HCT116 (cell line): ENCODE measurements at regions not wholly inside any gene's neighbourhood (a gene's known extent, or its start where the extent isn't known, plus 50 kb on each side); places are given as distances from the start of the nearest gene placed in this dataset.

Source experiments
- ATAC-seq: fragments of 200-7000 bp; cut with Tn5 transposase; 2 replicates; pipeline ENCODE4 v1.9.1; 2020; ENCODE audit warnings: mild to moderate bottlenecking, moderate library complexity
- BruUV-seq: library from RNA; stranded (reverse); fragments of 400-500 nt; replicated peaks from 2 replicates; lab custom pipeline; 2021; lab: Mats Ljungman, UMichigan
- CTCF ChIA-PET: fragments of 300-600 bp; sonication (Branson Sonifier 250); formaldehyde crosslinking; loops from one replicate; lab custom pipeline; 2021; ENCODE audit warnings: antibody characterized with exemption; lab: Charles Lee
- POLR2A ChIA-PET: fragments of 300-600, 350-600 bp; sonication (Branson Sonifier 250); formaldehyde crosslinking; loops from one replicate; lab custom pipeline; 2021; ENCODE audit warnings: antibody characterized with exemption; lab: Charles Lee
- RAD21 ChIA-PET, 2 experiments: fragments of 300-600 bp; sonication (Branson Sonifier 250); formaldehyde crosslinking; loops; one replicate each; lab custom pipeline; 2023; ENCODE audit warnings: low total read pairs in 2 of 2; ENCODE audit not compliant: uncharacterized antibody in 2 of 2, unreplicated experiment in 2 of 2, low non-redundant PET in 1 of 2; lab: Charles Lee
- DNase-seq: peaks from one replicate; pipeline ENCODE4 v3.0.0-alpha.2; 2010; ENCODE audit warnings: low read depth, low spot score
- H2AFZ ChIP-seq: fragments of 200-600 bp; shearing (Covaris generic), sonication (generic); 2 replicates; pipeline ENCODE4 v1.6.1; 2017; ENCODE audit warnings: low read depth, mixed run types, mixed read lengths, antibody characterized with exemption, low read length; ENCODE audit not compliant: poor library complexity, severe bottlenecking
- H3K27ac ChIP-seq: 2 replicates; pipeline ENCODE4 v1.5.1; 2012; ENCODE audit warnings: low read depth, low read length
- H3K27me3 ChIP-seq: fragments of 200-600 bp; sonication (generic); 2 replicates; pipeline ENCODE4 v1.6.1; 2016; ENCODE audit warnings: mixed run types, low read length, mixed read lengths; ENCODE audit not compliant: insufficient read depth
- H3K36me3 ChIP-seq, 2 experiments: fragments of 200-500 bp in 1 of 2; fragments of 200-600 bp in 1 of 2; sonication (Bioruptor generic) in 1 of 2; sonication (generic) in 1 of 2; 2 replicates each; pipeline versions ENCODE4 v1.5.1 to v1.6.1; 2014 to 2016; ENCODE audit warnings: low read length in 2 of 2, inconsistent platforms in 1 of 2, mixed read lengths in 1 of 2, mixed run types in 1 of 2; ENCODE audit not compliant: insufficient read depth in 2 of 2, control insufficient read depth in 1 of 2
- H3K4me1 ChIP-seq, 2 experiments: fragments of 200-600 bp in 1 of 2; sonication (generic) in 1 of 2; 2 replicates each; pipeline versions ENCODE4 v1.5.1 to v1.6.1; 2012 to 2017; ENCODE audit warnings: low read length in 2 of 2, inconsistent platforms in 1 of 2, mild to moderate bottlenecking in 1 of 2, mixed read lengths in 1 of 2, mixed run types in 1 of 2, moderate library complexity in 1 of 2; ENCODE audit not compliant: insufficient read depth in 2 of 2, control insufficient read depth in 1 of 2
- H3K4me2 ChIP-seq: fragments of 200-600 bp; sonication (generic); 2 replicates; pipeline ENCODE4 v1.6.1; 2017; ENCODE audit warnings: mixed run types, low read length, mixed read lengths
- H3K4me3 ChIP-seq, 2 experiments: fragments of 200-600 bp in 1 of 2; sonication (generic) in 1 of 2; replicated peaks in 1 of 2; 2 replicates each; pipeline ENCODE4 v1.5.1; 2011 to 2016; ENCODE audit warnings: low read length in 2 of 2, control low read depth in 1 of 2, low read depth in 1 of 2, mild to moderate bottlenecking in 1 of 2, mixed read lengths in 1 of 2, mixed run types in 1 of 2
- H3K79me2 ChIP-seq: fragments of 200-600 bp; sonication (generic); 2 replicates; pipeline ENCODE4 v1.6.1; 2017; ENCODE audit warnings: mild to moderate bottlenecking, mixed run types, low read length, moderate library complexity, mixed read lengths; ENCODE audit not compliant: insufficient read depth
- H3K9ac ChIP-seq: fragments of 200-600 bp; sonication (generic); 2 replicates; pipeline ENCODE4 v1.6.1; 2016; ENCODE audit warnings: low read length, mixed read lengths
- H3K9me2 ChIP-seq: fragments of 200-600 bp; sonication (generic), shearing (Covaris generic); 2 replicates; pipeline ENCODE4 v1.6.1; 2017; ENCODE audit warnings: mixed run types, mild to moderate bottlenecking, moderate library complexity; ENCODE audit not compliant: insufficient read depth
- H3K9me3 ChIP-seq, 2 experiments: fragments of 200-500 bp in 1 of 2; fragments of 200-600 bp in 1 of 2; sonication (Bioruptor generic) in 1 of 2; sonication (generic) in 1 of 2; 2 replicates each; pipeline ENCODE4 v1.6.1; 2014 to 2017; ENCODE audit warnings: low read length in 2 of 2, mixed read lengths in 2 of 2, inconsistent platforms in 1 of 2, low read depth in 1 of 2, mild to moderate bottlenecking in 1 of 2, mixed run types in 1 of 2, moderate library complexity in 1 of 2; ENCODE audit not compliant: control insufficient read depth in 1 of 2, insufficient read depth in 1 of 2
- H4K20me1 ChIP-seq: fragments of 200-600 bp; sonication (generic), shearing (Covaris generic); 2 replicates; pipeline ENCODE4 v1.6.1; 2017; ENCODE audit warnings: mixed run types, mild to moderate bottlenecking, moderate library complexity; ENCODE audit not compliant: insufficient read depth
- CBX3 ChIP-seq: IDR thresholded peaks from 2 replicates; pipeline ENCODE4 v1.6.1; 2012; ENCODE audit warnings: low read depth
- CEBPB ChIP-seq: IDR thresholded peaks from 2 replicates; pipeline ENCODE4 v1.6.1; 2012; ENCODE audit warnings: low read depth
- CTCF ChIP-seq, 3 experiments: fragments of 200-600 bp in 1 of 3; sonication (generic) in 1 of 3; IDR thresholded peaks in 2 of 3; conservative IDR thresholded peaks in 1 of 3; 2 replicates each; pipeline ENCODE4 v1.5.1; 2012 to 2017; ENCODE audit warnings: low read depth in 2 of 3, low read length in 2 of 3, antibody characterized with exemption in 1 of 3, borderline replicate concordance in 1 of 3, control low read depth in 1 of 3, mild to moderate bottlenecking in 1 of 3, mixed read lengths in 1 of 3, mixed run types in 1 of 3, moderate library complexity in 1 of 3; ENCODE audit not compliant: insufficient read depth in 1 of 3
- ELF1 ChIP-seq: IDR thresholded peaks from 2 replicates; pipeline ENCODE4 v1.6.1; 2012; ENCODE audit warnings: low read depth, borderline replicate concordance
- EZH2 ChIP-seq: fragments of 200-600 bp; sonication (generic); IDR thresholded peaks from 2 replicates; pipeline ENCODE4 v1.6.1; 2017; ENCODE audit warnings: antibody characterized with exemption, mixed run types
- EZH2phosphoT487 ChIP-seq: fragments of 200-600 bp; IDR thresholded peaks from 2 replicates; pipeline ENCODE4 v1.6.1; 2018; ENCODE audit warnings: antibody characterized with exemption, borderline replicate concordance
- POLR2A ChIP-seq: IDR thresholded peaks from 2 replicates; pipeline ENCODE4 v1.7.0; 2011; ENCODE audit warnings: borderline replicate concordance; ENCODE audit not compliant: insufficient read depth, insufficient read length; ENCODE audit errors: extremely low read depth
- SIN3A ChIP-seq: IDR thresholded peaks from 2 replicates; pipeline ENCODE4 v1.6.1; 2012; ENCODE audit warnings: low read depth
- SP1 ChIP-seq: IDR thresholded peaks from 2 replicates; pipeline ENCODE4 v1.6.1; 2012; ENCODE audit warnings: low read depth
- SRF ChIP-seq: IDR thresholded peaks from 2 replicates; pipeline ENCODE4 v1.6.1; 2012; ENCODE audit warnings: low read depth
- TCF7L2 ChIP-seq: IDR thresholded peaks from 2 replicates; pipeline ENCODE4 v1.7.0; 2011; ENCODE audit warnings: borderline replicate concordance, inconsistent platforms; ENCODE audit not compliant: insufficient read depth, insufficient read length; ENCODE audit errors: extremely low read depth
- YY1 ChIP-seq: IDR thresholded peaks from 2 replicates; pipeline ENCODE4 v1.6.1; 2011; ENCODE audit warnings: low read length, low read depth, moderate library complexity, mild to moderate bottlenecking; ENCODE audit not compliant: insufficient replicate concordance; ENCODE audit errors: extremely low read depth
- ZBTB33 ChIP-seq: IDR thresholded peaks from 2 replicates; pipeline ENCODE4 v1.6.1; 2011; ENCODE audit warnings: mild to moderate bottlenecking, low read length, moderate library complexity; ENCODE audit not compliant: insufficient replicate concordance; ENCODE audit errors: extremely low read depth
- ZFX ChIP-seq: fragments of 450-650 bp; IDR thresholded peaks from 2 replicates; pipeline ENCODE4 v1.6.1; 2017
- ZNF274 ChIP-seq: fragments of 200-500 bp; sonication (Bioruptor generic); IDR thresholded peaks from 2 replicates; pipeline ENCODE4 v1.6.1; 2014; ENCODE audit warnings: mild to moderate bottlenecking, low read depth, low read length, inconsistent platforms
- intact Hi-C: fragments of 100-400 bp; cut with micrococcal nuclease; formaldehyde crosslinking; loops from 2 replicates; pipeline ENCODE4 v1.10.0; 2022

- Histone ChIP-seq H3K9me2 (no peaks in the 10 kb centered on the region), H3K27ac (no peak overlapping the region), H3K9me3 (no peaks in the 10 kb centered on the region), H3K79me2 (no peaks in the 10 kb centered on the region), H2AFZ (no peak overlapping the region), H3K4me3 (no peak overlapping the region), H3K9ac (no peak overlapping the region), H4K20me1 (no peaks in the 10 kb centered on the region), H3K4me2 (no peak overlapping the region), H3K27me3 (no peaks in the 10 kb centered on the region), H3K4me1 (no peaks in the 10 kb centered on the region), H3K36me3 (no peaks in the 10 kb centered on the region)
- no peak for ATAC-seq
- RAD21 ChIA-PET = no interaction called here
- DNase-seq = no peak
- no TSS peak for BruUV-seq
- TF ChIP-seq YY1 (no peak), CBX3 (no peak), ZNF274 (no peak), ZFX (no peak)
- POLR2A ChIA-PET = no interaction called here
- CTCF ChIA-PET = no interaction called here
- intact Hi-C loops = no loop called here
Measured at GRCh38 chr10:130463104-130463875, 327.1 kb downstream of the GLRX3 start.

GRCh38 chr10:130463876-130464364, 327.7 kb downstream of the GLRX3 start:
- Histone ChIP-seq H3K4me1 (no peaks in the 10 kb centered on the region), H3K36me3 (no peaks in the 10 kb centered on the region), H4K20me1 (no peaks in the 10 kb centered on the region), H3K27me3 (no peaks in the 10 kb centered on the region), H3K9me3 (no peaks in the 10 kb centered on the region), H3K9ac (no peak overlapping the region), H3K4me3 (no peak overlapping the region), H3K9me2 (no peaks in the 10 kb centered on the region), H3K27ac (no peak overlapping the region), H3K4me2 (no peak overlapping the region), H3K79me2 (no peaks in the 10 kb centered on the region), H2AFZ (no peak overlapping the region)
- BruUV-seq = no TSS peak
- no peak for DNase-seq
- ChIA-PET POLR2A (no interaction called here), RAD21 (no interaction called here), CTCF (no interaction called here)
- ATAC-seq = no peak
- intact Hi-C loops = no loop called here
- TF ChIP-seq SIN3A (no peak), ELF1 (no peak), EZH2 (no peak), TCF7L2 (no peak), SRF (no peak), ZBTB33 (no peak), EZH2phosphoT487 (no peak), CEBPB (no peak), POLR2A (no peak), SP1 (no peak), CTCF (IDR thresholded peaks at IDR 0.05 in 2 of 3, conservative IDR thresholded peaks at IDR 0.05 in 1 of 3; ENCODE audit: borderline replicate concordance in 1 of 3, insufficient read depth in 1 of 3, low read depth in 2 of 3, low read length in 2 of 3) (no peak)
